ENCODE measurements at regions not wholly inside any gene's neighbourhood (a gene's known extent, or its start where the extent isn't known, plus 50 kb on each side); places are given as distances from the start of the nearest gene placed in this dataset.

GRCh38 chr19:31718898-31719297 is 369.7 kb upstream of the TSHZ3 start:
- Histone ChIP-seq H3K4me3 (replicated peaks in 1 of 3; ENCODE audit: insufficient read depth in 1 of 3, low read depth in 2 of 3, low read length in 3 of 3) (no peak overlapping the region), H3K36me3 (replicated peaks in 1 of 2; ENCODE audit: control insufficient read depth in 1 of 2, insufficient read depth in 2 of 2, low read length in 2 of 2) (no peaks in the 10 kb centered on the region), H2AFZ (ENCODE audit: low read length) (no peak overlapping the region), H3K79me2 (ENCODE audit: insufficient read depth, low read length) (no peaks in the 10 kb centered on the region), H3K9ac (ENCODE audit: insufficient read depth, low read depth, low read length) (no peak overlapping the region), H3K27ac (ENCODE audit: extremely low read length, insufficient read depth, low read length) (no peak overlapping the region), H3K27me3 (ENCODE audit: control insufficient read depth in 1 of 2, insufficient read depth in 2 of 2, low read length in 2 of 2) (no peaks in the 10 kb centered on the region), H4K20me1 (ENCODE audit: insufficient read depth, low read length) (no peaks in the 10 kb centered on the region), H3K4me2 (ENCODE audit: low read depth, low read length) (no peak overlapping the region), H3K9me3 (ENCODE audit: low read length) (peaks cover 62% of the 10 kb centered on the region), H3K4me1 (ENCODE audit: insufficient read depth, low read length) (no peaks in the 10 kb centered on the region)
- in situ Hi-C loops (cut with HindIII; ENCODE audit: extremely low pct_ligation_motif_present, low pct_unique_long_range_greater_than_20kb) (no loop called here), intact Hi-C loops (cut with micrococcal nuclease; ENCODE audit: unreplicated experiment) (no loop called here)
- FAIRE-seq = no peak
- CTCF ChIA-PET (ENCODE audit: low intra/inter-chr PET ratio, low total read pairs) = no interaction called here
- no peak for ATAC-seq
- POLR2A ChIA-PET = no interaction called here
- no TSS peak for BruUV-seq (replicated peaks)
- DNase-seq (ENCODE audit: low spot score) = no peak
- 54% methylated on average over 10 of the region's 10 CpGs for WGBS (ENCODE audit: low lambda C conversion rate)
- TF ChIP-seq, protein P1, sequence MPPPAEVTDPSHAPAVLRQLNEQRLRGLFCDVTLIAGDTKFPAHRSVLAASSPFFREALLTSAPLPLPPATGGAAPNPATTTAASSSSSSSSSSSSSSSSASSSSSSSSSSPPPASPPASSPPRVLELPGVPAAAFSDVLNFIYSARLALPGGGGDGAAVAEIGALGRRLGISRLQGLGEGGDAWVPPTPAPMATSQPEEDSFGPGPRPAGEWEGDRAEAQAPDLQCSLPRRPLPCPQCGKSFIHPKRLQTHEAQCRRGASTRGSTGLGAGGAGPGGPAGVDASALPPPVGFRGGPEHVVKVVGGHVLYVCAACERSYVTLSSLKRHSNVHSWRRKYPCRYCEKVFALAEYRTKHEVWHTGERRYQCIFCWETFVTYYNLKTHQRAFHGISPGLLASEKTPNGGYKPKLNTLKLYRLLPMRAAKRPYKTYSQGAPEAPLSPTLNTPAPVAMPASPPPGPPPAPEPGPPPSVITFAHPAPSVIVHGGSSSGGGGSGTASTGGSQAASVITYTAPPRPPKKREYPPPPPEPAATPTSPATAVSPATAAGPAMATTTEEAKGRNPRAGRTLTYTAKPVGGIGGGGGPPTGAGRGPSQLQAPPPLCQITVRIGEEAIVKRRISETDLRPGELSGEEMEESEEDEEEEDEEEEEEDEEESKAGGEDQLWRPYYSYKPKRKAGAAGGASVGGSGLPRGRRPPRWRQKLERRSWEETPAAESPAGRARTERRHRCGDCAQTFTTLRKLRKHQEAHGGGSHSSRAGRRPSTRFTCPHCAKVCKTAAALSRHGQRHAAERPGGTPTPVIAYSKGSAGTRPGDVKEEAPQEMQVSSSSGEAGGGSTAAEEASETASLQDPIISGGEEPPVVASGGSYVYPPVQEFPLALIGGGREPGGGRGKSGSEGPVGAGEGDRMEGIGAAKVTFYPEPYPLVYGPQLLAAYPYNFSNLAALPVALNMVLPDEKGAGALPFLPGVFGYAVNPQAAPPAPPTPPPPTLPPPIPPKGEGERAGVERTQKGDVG (CRISPR knock-in tag; IDR thresholded peaks at IDR 0.05; ENCODE audit: borderline replicate concordance) = no peak
- TF ChIP-seq ZBTB34 (CRISPR knock-in tag; IDR thresholded peaks at IDR 0.05) (no peak), TCF7 (IDR thresholded peaks at IDR 0.05; ENCODE audit: low read depth) (no peak), ZSCAN9 (CRISPR knock-in tag; IDR thresholded peaks at IDR 0.05; ENCODE audit: borderline replicate concordance) (no peak), KAT2B (IDR thresholded peaks at IDR 0.05; ENCODE audit: borderline replicate concordance, low read depth, low read length) (no peak), RAD21 (CRISPR knock-in tag; IDR thresholded peaks at IDR 0.05) (no peak)
- TF ChIP-seq, protein P2, sequence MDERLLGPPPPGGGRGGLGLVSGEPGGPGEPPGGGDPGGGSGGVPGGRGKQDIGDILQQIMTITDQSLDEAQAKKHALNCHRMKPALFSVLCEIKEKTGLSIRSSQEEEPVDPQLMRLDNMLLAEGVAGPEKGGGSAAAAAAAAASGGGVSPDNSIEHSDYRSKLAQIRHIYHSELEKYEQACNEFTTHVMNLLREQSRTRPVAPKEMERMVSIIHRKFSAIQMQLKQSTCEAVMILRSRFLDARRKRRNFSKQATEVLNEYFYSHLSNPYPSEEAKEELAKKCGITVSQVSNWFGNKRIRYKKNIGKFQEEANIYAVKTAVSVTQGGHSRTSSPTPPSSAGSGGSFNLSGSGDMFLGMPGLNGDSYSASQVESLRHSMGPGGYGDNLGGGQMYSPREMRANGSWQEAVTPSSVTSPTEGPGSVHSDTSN (CRISPR knock-in tag; IDR thresholded peaks at IDR 0.05) = no peak
- TF ChIP-seq, protein P3, sequence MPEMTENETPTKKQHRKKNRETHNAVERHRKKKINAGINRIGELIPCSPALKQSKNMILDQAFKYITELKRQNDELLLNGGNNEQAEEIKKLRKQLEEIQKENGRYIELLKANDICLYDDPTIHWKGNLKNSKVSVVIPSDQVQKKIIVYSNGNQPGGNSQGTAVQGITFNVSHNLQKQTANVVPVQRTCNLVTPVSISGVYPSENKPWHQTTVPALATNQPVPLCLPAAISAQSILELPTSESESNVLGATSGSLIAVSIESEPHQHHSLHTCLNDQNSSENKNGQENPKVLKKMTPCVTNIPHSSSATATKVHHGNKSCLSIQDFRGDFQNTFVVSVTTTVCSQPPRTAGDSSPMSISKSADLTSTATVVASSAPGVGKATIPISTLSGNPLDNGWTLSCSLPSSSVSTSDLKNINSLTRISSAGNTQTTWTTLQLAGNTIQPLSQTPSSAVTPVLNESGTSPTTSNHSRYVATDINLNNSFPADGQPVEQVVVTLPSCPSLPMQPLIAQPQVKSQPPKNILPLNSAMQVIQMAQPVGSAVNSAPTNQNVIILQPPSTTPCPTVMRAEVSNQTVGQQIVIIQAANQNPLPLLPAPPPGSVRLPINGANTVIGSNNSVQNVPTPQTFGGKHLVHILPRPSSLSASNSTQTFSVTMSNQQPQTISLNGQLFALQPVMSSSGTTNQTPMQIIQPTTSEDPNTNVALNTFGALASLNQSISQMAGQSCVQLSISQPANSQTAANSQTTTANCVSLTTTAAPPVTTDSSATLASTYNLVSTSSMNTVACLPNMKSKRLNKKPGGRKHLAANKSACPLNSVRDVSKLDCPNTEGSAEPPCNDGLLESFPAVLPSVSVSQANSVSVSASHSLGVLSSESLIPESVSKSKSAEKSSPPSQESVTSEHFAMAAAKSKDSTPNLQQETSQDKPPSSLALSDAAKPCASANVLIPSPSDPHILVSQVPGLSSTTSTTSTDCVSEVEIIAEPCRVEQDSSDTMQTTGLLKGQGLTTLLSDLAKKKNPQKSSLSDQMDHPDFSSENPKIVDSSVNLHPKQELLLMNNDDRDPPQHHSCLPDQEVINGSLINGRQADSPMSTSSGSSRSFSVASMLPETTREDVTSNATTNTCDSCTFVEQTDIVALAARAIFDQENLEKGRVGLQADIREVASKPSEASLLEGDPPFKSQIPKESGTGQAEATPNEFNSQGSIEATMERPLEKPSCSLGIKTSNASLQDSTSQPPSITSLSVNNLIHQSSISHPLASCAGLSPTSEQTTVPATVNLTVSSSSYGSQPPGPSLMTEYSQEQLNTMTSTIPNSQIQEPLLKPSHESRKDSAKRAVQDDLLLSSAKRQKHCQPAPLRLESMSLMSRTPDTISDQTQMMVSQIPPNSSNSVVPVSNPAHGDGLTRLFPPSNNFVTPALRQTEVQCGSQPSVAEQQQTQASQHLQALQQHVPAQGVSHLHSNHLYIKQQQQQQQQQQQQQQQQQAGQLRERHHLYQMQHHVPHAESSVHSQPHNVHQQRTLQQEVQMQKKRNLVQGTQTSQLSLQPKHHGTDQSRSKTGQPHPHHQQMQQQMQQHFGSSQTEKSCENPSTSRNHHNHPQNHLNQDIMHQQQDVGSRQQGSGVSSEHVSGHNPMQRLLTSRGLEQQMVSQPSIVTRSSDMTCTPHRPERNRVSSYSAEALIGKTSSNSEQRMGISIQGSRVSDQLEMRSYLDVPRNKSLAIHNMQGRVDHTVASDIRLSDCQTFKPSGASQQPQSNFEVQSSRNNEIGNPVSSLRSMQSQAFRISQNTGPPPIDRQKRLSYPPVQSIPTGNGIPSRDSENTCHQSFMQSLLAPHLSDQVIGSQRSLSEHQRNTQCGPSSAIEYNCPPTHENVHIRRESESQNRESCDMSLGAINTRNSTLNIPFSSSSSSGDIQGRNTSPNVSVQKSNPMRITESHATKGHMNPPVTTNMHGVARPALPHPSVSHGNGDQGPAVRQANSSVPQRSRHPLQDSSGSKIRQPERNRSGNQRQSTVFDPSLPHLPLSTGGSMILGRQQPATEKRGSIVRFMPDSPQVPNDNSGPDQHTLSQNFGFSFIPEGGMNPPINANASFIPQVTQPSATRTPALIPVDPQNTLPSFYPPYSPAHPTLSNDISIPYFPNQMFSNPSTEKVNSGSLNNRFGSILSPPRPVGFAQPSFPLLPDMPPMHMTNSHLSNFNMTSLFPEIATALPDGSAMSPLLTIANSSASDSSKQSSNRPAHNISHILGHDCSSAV (CRISPR knock-in tag; IDR thresholded peaks at IDR 0.05; ENCODE audit: borderline replicate concordance) = no peak
- TF ChIP-seq, protein P4, sequence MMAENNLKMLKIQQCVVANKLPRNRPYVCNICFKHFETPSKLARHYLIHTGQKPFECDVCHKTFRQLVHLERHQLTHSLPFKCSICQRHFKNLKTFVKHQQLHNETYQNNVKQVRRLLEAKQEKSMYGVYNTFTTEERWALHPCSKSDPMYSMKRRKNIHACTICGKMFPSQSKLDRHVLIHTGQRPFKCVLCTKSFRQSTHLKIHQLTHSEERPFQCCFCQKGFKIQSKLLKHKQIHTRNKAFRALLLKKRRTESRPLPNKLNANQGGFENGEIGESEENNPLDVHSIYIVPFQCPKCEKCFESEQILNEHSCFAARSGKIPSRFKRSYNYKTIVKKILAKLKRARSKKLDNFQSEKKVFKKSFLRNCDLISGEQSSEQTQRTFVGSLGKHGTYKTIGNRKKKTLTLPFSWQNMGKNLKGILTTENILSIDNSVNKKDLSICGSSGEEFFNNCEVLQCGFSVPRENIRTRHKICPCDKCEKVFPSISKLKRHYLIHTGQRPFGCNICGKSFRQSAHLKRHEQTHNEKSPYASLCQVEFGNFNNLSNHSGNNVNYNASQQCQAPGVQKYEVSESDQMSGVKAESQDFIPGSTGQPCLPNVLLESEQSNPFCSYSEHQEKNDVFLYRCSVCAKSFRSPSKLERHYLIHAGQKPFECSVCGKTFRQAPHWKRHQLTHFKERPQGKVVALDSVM (CRISPR knock-in tag; IDR thresholded peaks at IDR 0.05) = no peak

Measured in HepG2 (cell line).